Left colon (tissue), 2 donors: ENCODE measurements at regions not wholly inside any gene's neighbourhood (a gene's known extent, or its start where the extent isn't known, plus 50 kb on each side); places are given as distances from the start of the nearest gene placed in this dataset.

Experiments
- ATAC-seq: fragments of 200-7000 bp; cut with Tn5 transposase; one replicate; pipeline ENCODE4 v1.9.1; 2020; ENCODE audit warnings: mild to moderate bottlenecking, moderate library complexity
- DNase-seq, 2 donors: peaks; one replicate each; pipeline ENCODE4 v3.0.0-alpha.2; 2020
- intact Hi-C, 2 donors: fragments of 100-400 bp; cut with DNase I in 1 of 2; cut with micrococcal nuclease in 1 of 2; formaldehyde crosslinking; loops; one replicate each; pipeline versions ENCODE4 v1.11.2 to v1.14.0; 2022; cut with DNase I, micrococcal nuclease
- donor health status: DM: no; HTN: no; CAD: no.
- donor health status: DM: yes; HTN: yes; CAD: no.

- intact Hi-C loops: no loop called here
- no peak for ATAC-seq
These were observed 1402.6 kb downstream of the MRPL39 start for GRCh38 chr21:24204641-24205040.

GRCh38 chr21:24200052-24200451 is 1407.2 kb downstream of the MRPL39 start:
- ATAC-seq: no peak
- no peak for DNase-seq
- intact Hi-C loops: no loop called here

More at GRCh38 chr21:24204641-24205040, 1402.6 kb downstream of the MRPL39 start:
- DNase-seq: no peak

GRCh38 chr21:24197923-24198322 is 1409.4 kb downstream of the MRPL39 start:
- DNase-seq (no peak), ATAC-seq (no peak)
- intact Hi-C loops: no loop called here

GRCh38 chr21:24197132-24197643 is 1410.1 kb downstream of the MRPL39 start:
- no peak for ATAC-seq
- intact Hi-C loops: no loop called here
- no peak for DNase-seq

GRCh38 chr21:24188506-24188905 is 1418.8 kb downstream of the MRPL39 start:
- DNase-seq (no peak), ATAC-seq (no peak)
- intact Hi-C loops: no loop called here

- ATAC-seq: no peak
- DNase-seq: no peak
- intact Hi-C loops: no loop called here
These were observed 1424.2 kb downstream of the MRPL39 start for GRCh38 chr21:24183077-24183476.

GRCh38 chr21:24179110-24179509 is 1428.2 kb downstream of the MRPL39 start:
- DNase-seq: no peak
- ATAC-seq: no peak
- intact Hi-C loops: no loop called here

- DNase-seq (no peak), ATAC-seq (no peak)
- intact Hi-C loops: no loop called here
These were observed 1432.2 kb downstream of the MRPL39 start for GRCh38 chr21:24175106-24175505.

- intact Hi-C loops: no loop called here
- ATAC-seq: no peak
- no peak for DNase-seq
These were observed 1435.5 kb downstream of the MRPL39 start for GRCh38 chr21:24171736-24172135.

GRCh38 chr21:24163539-24163938 is 1443.7 kb downstream of the MRPL39 start:
- ATAC-seq: no peak
- intact Hi-C loops: no loop called here
- no peak for DNase-seq

- intact Hi-C loops: no loop called here
- ATAC-seq (no peak), DNase-seq (no peak)
These were observed 1446.8 kb downstream of the MRPL39 start for GRCh38 chr21:24160528-24160927.

GRCh38 chr21:24153137-24153536 is 1454.1 kb downstream of the MRPL39 start:
- ATAC-seq: no peak
- intact Hi-C loops: no loop called here

GRCh38 chr21:24150753-24151152 is 1456.5 kb downstream of the MRPL39 start:
- no peak for ATAC-seq
- no peak for DNase-seq
- intact Hi-C loops: no loop called here

More at GRCh38 chr21:24153137-24153536, 1454.1 kb downstream of the MRPL39 start:
- DNase-seq: no peak

- ATAC-seq (no peak), DNase-seq (no peak)
- intact Hi-C loops: no loop called here
These were observed 1458.8 kb downstream of the MRPL39 start for GRCh38 chr21:24148461-24148860.

- no peak for DNase-seq
- ATAC-seq: no peak
- intact Hi-C loops: no loop called here
These were observed 1459.6 kb downstream of the MRPL39 start for GRCh38 chr21:24147674-24148073.

- intact Hi-C loops: no loop called here
These were observed 1476.2 kb downstream of the MRPL39 start for GRCh38 chr21:24131056-24131455.

GRCh38 chr21:24127651-24128050 is 1479.6 kb downstream of the MRPL39 start:
- no peak for DNase-seq
- no peak for ATAC-seq
- intact Hi-C loops: no loop called here

More at GRCh38 chr21:24131056-24131455, 1476.2 kb downstream of the MRPL39 start:
- DNase-seq (no peak), ATAC-seq (no peak)

- intact Hi-C loops: no loop called here
- ATAC-seq: no peak
- DNase-seq: no peak
These were observed 1483.5 kb downstream of the MRPL39 start for GRCh38 chr21:24123785-24124184.

GRCh38 chr21:24118738-24119459 is 1488.4 kb downstream of the MRPL39 start:
- intact Hi-C loops: no loop called here
- no peak for ATAC-seq
- DNase-seq: no peak

- intact Hi-C loops: no loop called here
- DNase-seq (no peak), ATAC-seq (no peak)
These were observed 1492.1 kb downstream of the MRPL39 start for GRCh38 chr21:24115141-24115540.

GRCh38 chr21:24112020-24112419 is 1495.3 kb downstream of the MRPL39 start:
- no peak for ATAC-seq
- intact Hi-C loops: no loop called here

More at GRCh38 chr21:24112020-24112419, 1495.3 kb downstream of the MRPL39 start:
- DNase-seq: no peak
